Mucosa of descending colon (tissue), 3 donors: ENCODE measurements at regions not wholly inside any gene's neighbourhood (a gene's known extent, or its start where the extent isn't known, plus 50 kb on each side); places are given as distances from the start of the nearest gene placed in this dataset.

Experiments
- ATAC-seq: fragments of 200-7000 bp; cut with Tn5 transposase; one replicate; pipeline ENCODE4 v1.9.1; 2020; ENCODE audit warnings: mild to moderate bottlenecking, moderate library complexity
- DNase-seq, 3 donors: peaks; one replicate each; pipeline ENCODE4 v3.0.0-alpha.2; 2020
- H3K36me3 ChIP-seq: fragments of 200-600 bp; one replicate; pipeline ENCODE4 v1.8.0; 2021; ENCODE audit warnings: low read depth, mild to moderate bottlenecking
- H3K4me1 ChIP-seq: fragments of 200-600 bp; one replicate; pipeline ENCODE4 v1.8.0; 2021; ENCODE audit warnings: low read depth, mild to moderate bottlenecking
- H3K4me3 ChIP-seq: fragments of 200-600 bp; one replicate; pipeline ENCODE4 v1.8.0; 2021; ENCODE audit warnings: mild to moderate bottlenecking
- H3K9me3 ChIP-seq: fragments of 200-600 bp; one replicate; pipeline ENCODE4 v1.8.0; 2021; ENCODE audit warnings: mild to moderate bottlenecking
- CTCF ChIP-seq: fragments of 200-600 bp; IDR thresholded peaks from one replicate; pipeline ENCODE4 v1.8.0; 2022; ENCODE audit warnings: antibody characterized with exemption, mild to moderate bottlenecking
- intact Hi-C, 2 donors: fragments of 100-400 bp; cut with DNase I in 1 of 2; cut with micrococcal nuclease in 1 of 2; formaldehyde crosslinking; loops; one replicate each; pipeline versions ENCODE4 v1.11.0 to v1.11.1; 2022; cut with DNase I, micrococcal nuclease
- donor health status: DM: no; HTN: no; CAD: no; lungs with moderate emphysema.
- donor health status: DM: no; HTN: no; CAD: no.
- donor health status: DM: no; HTN: yes; CAD: no.

GRCh38 chr4:104205116-104205515 is 289.6 kb downstream of the CXXC4 start:
- no peaks in the 10 kb centered on the region for H3K36me3 ChIP-seq
- TF ChIP-seq CTCF = no peak
- intact Hi-C loops = no loop called here
- no peaks in the 10 kb centered on the region for H3K9me3 ChIP-seq
- no peaks in the 10 kb centered on the region for H3K4me1 ChIP-seq
- no peak for ATAC-seq
- DNase-seq = no peak
- no peak overlapping the region for H3K4me3 ChIP-seq

GRCh38 chr4:104188301-104188700 is 306.4 kb downstream of the CXXC4 start:
- H3K9me3 ChIP-seq = no peaks in the 10 kb centered on the region
- H3K36me3 ChIP-seq = no peaks in the 10 kb centered on the region
- H3K4me1 ChIP-seq = no peaks in the 10 kb centered on the region
- intact Hi-C loops = no loop called here
- no peak for ATAC-seq
- DNase-seq = no peak
- no peak overlapping the region for H3K4me3 ChIP-seq
- no peak for TF ChIP-seq CTCF

GRCh38 chr4:104169437-104169836 is 325.3 kb downstream of the CXXC4 start:
- ATAC-seq = no peak
- intact Hi-C loops = no loop called here

DNA sequence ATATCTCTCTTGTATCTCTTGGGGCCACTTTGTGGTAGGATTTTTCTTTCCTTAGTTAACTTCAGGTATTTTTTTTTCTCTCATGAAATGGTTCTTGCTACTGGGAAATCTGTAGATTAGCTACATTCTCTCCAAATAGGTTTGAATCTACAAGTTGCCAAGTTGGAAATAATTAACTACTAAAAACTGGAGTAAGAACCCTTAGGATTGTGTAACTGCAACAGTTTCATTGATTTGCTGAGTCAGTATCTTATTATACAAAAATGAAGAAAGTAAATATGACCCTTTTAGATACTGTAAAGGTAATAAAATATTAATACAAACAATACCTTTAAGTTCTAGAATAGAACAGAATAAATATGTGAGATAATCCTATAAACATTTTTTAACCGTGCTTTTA is 327.9 kb downstream of the CXXC4 start:
- TF ChIP-seq CTCF = no peak
- no peak for DNase-seq
- ATAC-seq = no peak
- Histone ChIP-seq H3K4me3 (no peak overlapping the region), H3K36me3 (no peaks in the 10 kb centered on the region), H3K4me1 (no peaks in the 10 kb centered on the region), H3K9me3 (no peaks in the 10 kb centered on the region)
- intact Hi-C loops = no loop called here

More at GRCh38 chr4:104169437-104169836, 325.3 kb downstream of the CXXC4 start:
- Histone ChIP-seq H3K4me3 (no peak overlapping the region), H3K4me1 (no peaks in the 10 kb centered on the region), H3K9me3 (no peaks in the 10 kb centered on the region), H3K36me3 (no peaks in the 10 kb centered on the region)
- no peak for TF ChIP-seq CTCF
- no peak for DNase-seq

DNA sequence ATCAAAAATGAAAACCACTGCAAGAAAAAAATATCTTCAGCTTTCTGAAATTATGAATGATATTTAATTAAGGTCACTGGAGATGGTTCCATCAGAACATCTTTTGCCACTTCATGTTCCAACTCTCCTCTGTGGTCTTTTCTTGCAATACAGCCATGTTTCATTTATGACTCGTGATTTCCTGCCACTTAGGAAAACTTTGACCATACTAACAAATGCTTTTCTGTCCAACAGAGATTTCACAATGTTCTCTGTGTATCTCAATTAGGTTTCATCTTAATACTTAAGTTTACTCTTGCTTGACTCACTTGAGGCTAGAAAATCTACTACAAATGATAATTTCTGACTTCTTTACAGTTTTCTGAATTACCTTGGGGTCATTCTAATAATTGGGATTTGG is 330.9 kb downstream of the CXXC4 start:
- no peaks in the 10 kb centered on the region for H3K36me3 ChIP-seq
- no peak overlapping the region for H3K4me3 ChIP-seq
- ATAC-seq = no peak
- H3K9me3 ChIP-seq = no peaks in the 10 kb centered on the region
- intact Hi-C loops = no loop called here
- no peak for TF ChIP-seq CTCF
- DNase-seq = no peak
- no peaks in the 10 kb centered on the region for H3K4me1 ChIP-seq

DNA sequence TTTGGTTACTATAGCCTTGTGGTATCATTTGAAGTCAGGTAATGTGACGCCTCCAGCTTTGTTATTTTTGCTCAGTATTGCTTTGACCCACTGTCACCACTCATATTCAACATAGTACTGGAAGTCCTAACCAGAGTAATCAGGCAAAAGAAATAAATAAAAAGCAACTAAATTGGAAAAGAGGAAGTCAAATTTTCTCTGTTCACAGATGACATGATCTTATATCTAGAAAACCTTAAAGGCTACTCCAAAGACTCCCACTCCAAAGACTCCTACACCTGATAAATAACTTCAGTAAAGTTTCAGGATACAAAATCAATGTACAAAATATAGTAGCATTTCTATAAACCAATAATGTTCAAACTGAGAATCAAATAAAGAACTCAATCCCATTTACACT is 348.6 kb downstream of the CXXC4 start:
- intact Hi-C loops = no loop called here
- no peaks in the 10 kb centered on the region for H3K36me3 ChIP-seq
- TF ChIP-seq CTCF = no peak
- H3K4me1 ChIP-seq = no peaks in the 10 kb centered on the region
- no peak for ATAC-seq
- no peak overlapping the region for H3K4me3 ChIP-seq
- no peak for DNase-seq
- no peaks in the 10 kb centered on the region for H3K9me3 ChIP-seq
